ENCODE measurements at regions not wholly inside any gene's neighbourhood (a gene's known extent, or its start where the extent isn't known, plus 50 kb on each side); places are given as distances from the start of the nearest gene placed in this dataset.

- TF ChIP-seq, protein P1, sequence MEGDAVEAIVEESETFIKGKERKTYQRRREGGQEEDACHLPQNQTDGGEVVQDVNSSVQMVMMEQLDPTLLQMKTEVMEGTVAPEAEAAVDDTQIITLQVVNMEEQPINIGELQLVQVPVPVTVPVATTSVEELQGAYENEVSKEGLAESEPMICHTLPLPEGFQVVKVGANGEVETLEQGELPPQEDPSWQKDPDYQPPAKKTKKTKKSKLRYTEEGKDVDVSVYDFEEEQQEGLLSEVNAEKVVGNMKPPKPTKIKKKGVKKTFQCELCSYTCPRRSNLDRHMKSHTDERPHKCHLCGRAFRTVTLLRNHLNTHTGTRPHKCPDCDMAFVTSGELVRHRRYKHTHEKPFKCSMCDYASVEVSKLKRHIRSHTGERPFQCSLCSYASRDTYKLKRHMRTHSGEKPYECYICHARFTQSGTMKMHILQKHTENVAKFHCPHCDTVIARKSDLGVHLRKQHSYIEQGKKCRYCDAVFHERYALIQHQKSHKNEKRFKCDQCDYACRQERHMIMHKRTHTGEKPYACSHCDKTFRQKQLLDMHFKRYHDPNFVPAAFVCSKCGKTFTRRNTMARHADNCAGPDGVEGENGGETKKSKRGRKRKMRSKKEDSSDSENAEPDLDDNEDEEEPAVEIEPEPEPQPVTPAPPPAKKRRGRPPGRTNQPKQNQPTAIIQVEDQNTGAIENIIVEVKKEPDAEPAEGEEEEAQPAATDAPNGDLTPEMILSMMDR (IDR thresholded peaks at IDR 0.05; ENCODE audit: low read length): no peak
- no peak for TF ChIP-seq EZH2 (IDR thresholded peaks at IDR 0.05; ENCODE audit: borderline replicate concordance, low read length)
Measured at GRCh38 chr6:6711031-6711785, 122.7 kb downstream of the LY86 start.
